IPS DF 19.7 (cell line): ENCODE measurements at regions not wholly inside any gene's neighbourhood (a gene's known extent, or its start where the extent isn't known, plus 50 kb on each side); places are given as distances from the start of the nearest gene placed in this dataset.

Experiments
- DNase-seq: peaks from one replicate; pipeline ENCODE4 v3.0.0-alpha.2; 2013; ENCODE audit warnings: low read depth, low spot score

GRCh38 chr20:62527781-62528180 is 52.0 kb upstream of the GATA5 start:
- DNase-seq: no peak

DNA sequence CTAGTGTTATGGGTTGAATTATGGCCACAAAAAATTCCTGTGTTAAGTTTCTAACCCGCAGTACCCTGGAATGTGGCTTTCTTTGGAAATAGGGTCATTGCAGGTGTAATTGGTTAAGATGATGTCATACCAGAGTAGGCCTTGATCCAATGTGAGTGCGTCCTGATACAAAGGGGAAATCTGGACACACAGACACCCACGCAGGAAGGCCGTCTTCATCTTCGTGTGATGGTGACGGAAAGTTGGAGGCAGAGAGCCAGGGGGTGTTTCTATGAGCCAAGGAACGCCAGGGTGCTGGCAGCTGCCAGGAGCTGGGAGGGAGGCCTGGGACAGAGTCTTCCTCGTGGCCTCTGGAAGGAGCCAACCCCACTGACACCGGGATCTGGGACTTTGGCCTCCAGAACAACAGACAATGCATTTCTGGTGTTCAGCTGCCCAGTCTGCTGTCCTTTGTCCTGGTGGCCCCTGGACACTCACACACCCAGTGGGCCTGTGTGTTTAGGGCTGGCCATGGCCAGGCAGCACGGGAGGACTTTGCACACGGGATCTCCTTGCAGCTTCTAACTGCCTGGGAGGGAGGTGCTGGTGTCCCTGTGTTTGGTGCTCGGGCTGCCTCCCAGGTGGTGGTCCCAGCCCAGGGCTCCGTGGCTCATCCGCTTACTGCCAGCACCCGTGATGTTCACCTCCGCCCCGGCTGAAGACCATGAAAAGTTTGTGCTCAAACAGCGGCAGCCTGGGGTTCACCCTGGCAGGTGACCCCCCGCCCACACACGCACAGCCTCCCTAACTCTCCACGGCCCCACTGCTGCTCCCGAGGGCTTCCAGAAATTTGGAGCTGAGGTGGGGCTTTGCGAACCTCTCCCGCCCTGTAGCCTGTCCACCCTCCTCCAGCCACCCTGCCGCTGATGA is 53.4 kb upstream of the GATA5 start:
- no peak for DNase-seq

GRCh38 chr20:62529896-62530642 is 54.3 kb upstream of the GATA5 start:
- no peak for DNase-seq

DNA sequence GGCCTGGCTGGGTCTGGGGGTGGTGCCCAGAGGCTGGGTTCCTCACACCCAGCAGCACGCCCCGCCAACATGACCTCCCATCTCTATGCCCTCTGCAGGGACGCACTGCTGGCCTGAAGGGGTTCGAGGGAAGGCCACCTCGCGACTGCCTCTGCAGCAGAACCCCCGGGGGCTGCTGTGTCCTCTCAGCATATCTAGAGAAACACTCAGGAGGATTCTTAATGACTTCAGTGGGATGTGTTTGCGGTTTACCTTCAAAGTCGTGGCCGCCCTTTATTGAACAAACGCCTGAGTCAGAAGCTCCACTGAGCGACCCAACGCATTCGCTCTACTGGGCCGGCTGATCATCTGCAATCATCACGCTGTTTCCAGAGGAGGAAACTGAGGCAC is 54.8 kb upstream of the GATA5 start:
- DNase-seq: no peak

DNA sequence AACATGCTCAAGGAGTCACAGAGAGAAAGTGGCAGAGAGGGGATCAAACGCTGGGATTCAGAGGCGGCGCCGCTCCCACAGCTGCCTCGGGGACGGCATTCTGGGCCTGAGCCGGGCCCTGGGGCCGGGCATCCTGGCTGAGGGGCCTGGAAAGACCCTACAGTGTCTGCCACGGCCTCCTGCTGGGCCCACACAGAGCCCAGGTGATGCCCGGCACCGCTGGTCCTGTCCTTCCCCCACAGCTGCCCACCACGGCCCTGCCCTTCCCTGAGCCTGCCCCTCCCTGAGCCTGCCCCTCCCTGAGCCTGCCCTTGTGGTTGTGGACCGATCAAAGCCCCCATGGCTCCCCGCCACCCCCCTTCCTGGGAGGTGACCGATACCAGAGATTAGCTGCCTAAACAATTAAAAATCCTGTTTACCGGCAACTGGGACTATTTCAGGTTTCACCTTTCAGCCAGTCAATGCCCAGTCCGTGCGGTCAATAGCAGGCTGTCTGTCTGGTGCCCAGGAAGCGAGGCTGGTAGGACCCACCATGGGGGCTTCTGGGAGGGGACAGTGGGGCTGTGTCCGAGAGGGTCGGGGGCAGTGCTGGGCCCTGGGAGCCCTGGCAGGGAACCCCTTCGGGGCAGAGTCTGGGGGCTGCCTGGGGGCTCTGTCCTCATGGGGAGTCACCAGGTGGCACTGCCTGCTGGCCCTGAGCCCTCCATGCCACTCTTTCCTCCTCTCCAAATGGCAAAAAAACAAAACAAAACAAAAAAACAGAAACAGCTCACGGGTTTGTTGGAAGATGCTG is 55.4 kb upstream of the GATA5 start:
- no peak for DNase-seq

DNA sequence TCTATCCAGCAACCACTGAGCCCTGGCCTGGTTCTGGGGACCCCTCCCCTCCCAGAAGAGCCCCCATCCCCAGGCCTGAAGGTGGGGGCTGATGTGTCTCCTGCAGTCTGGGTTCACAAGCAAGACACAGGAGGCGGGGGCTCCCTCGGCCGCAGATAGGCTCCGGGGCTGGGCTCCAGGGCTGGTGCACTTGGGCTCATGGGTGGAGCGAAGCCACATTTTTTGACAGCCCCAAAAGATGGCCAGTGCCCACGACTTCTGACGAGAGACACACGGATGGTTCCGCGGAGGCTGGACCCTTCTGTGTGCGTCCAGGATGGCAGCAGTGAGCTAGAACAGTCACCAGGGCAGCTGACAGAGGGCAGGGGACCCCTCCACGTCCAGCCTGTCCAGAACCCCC is 57.1 kb upstream of the GATA5 start:
- DNase-seq: no peak

DNA sequence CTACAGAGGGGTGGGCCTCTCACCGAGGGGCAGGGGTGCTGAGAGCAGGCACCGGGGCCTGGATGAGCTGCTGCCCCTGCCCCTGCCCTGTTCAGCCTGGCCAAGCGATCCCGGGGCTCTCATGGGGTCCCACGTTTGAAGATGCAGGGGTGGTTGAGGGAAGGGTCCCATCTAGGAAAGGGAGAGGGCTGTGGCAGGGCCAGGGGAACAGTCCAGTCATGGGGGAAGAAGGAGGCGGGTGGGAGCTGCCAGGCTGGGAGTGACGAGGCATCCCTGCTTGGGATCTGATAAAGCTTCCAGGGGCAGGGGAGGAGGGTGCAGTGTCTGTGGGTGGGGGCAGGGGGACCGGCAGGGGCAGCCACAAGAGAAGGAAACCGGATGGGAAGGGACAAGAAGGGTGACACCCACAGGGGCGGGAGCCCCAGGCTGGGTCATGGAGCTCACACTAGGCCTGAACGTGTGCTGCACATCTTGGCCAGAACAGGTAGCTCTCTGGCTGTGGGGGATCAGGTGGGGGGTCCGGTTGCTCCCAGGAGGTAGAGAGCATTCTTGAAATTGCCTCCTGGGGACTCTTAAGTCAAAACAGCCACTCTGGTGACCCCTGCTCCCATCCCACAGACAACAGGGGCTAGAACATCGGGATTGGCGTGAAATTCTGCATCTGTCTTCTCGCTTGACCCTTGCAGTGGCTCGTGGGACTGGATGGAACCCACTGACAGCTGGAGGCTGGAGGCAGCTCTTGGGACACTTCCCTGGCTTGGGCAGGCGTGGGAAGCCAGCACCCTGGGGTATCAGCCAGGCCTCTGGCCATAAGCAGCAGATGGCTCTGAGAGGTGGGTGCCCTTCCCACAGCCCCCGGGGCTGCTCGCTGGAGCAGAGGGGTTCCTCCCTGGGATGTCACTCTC is 58.0 kb upstream of the GATA5 start:
- no peak for DNase-seq

GRCh38 chr20:62534526-62535221 is 58.9 kb upstream of the GATA5 start:
- no peak for DNase-seq

GRCh38 chr20:62535282-62535811 is 59.6 kb upstream of the GATA5 start:
- DNase-seq: no peak

GRCh38 chr20:62535964-62536363 is 60.2 kb upstream of the GATA5 start:
- no peak for DNase-seq

GRCh38 chr20:62536871-62537401 is 61.1 kb upstream of the GATA5 start:
- no peak for DNase-seq

GRCh38 chr20:62537649-62538292 is 62.0 kb upstream of the GATA5 start:
- DNase-seq: no peak

DNA sequence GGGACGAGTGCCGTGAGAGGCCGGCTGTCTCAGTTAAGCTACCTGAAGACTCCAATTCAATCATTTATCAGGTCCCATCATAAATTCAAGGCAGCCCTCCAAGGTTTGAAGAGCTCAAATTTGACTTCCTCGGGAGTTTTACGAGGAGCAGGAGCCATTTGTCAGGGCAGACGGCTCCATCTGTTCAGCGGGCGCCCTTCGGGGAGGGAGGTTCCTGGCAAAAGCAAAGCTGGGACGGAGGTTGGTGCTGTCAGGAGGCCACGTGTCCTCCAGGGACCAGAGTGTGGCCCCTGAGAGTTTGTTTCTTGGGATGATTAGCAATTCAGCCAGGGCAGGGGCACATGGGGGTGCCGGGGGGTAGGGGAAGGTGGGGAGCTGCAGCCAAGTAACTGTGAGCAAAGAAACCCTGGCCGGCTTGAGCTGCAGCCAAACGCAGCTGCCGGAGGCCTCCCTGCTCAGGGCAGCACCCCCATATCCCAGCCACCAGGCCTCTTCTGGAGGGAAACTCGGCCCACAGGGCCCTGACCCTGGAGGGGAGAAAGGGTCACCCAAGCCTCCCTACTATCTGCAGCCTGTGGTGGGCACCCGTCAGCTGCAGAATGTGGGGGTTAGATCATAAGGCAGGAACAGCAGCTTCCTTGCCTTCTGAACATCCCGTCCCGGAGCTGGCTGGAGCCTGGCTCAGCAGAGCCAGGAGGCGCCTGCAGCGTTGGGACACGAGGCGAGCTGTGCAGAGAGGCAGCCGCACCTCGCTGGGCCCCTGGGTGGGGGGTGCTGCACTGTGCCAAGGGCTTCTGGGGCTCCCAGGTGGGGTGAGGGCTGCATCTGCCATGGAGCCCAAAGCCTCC is 63.6 kb upstream of the GATA5 start:
- DNase-seq: no peak

- no peak for DNase-seq
Measured at GRCh38 chr20:62540504-62540903, 64.7 kb upstream of the GATA5 start.

- DNase-seq: no peak
Measured at GRCh38 chr20:62542862-62543261, 67.1 kb upstream of the GATA5 start.

GRCh38 chr20:62543470-62544302 is 67.9 kb upstream of the GATA5 start:
- no peak for DNase-seq

- no peak for DNase-seq
Measured at GRCh38 chr20:62544505-62545055, 68.8 kb upstream of the GATA5 start.
